ENCODE measurements at regions not wholly inside any gene's neighbourhood (a gene's known extent, or its start where the extent isn't known, plus 50 kb on each side); places are given as distances from the start of the nearest gene placed in this dataset.

GRCh38 chr18:47632970-47633635 is 297.4 kb downstream of the SMAD2 start:
- TF ChIP-seq CTCF (conservative IDR thresholded peaks at IDR 0.05) = no peak
- no peak for TF ChIP-seq EZH2 (IDR thresholded peaks at IDR 0.05; ENCODE audit: low read depth)
